ENCODE measurements at regions not wholly inside any gene's neighbourhood (a gene's known extent, or its start where the extent isn't known, plus 50 kb on each side); places are given as distances from the start of the nearest gene placed in this dataset.

- no peak for TF ChIP-seq CTCF (IDR thresholded peaks at IDR 0.05; ENCODE audit: low read length)
- TF ChIP-seq EZH2phosphoT487 (IDR thresholded peaks at IDR 0.05; ENCODE audit: low read length), result no peak
Observed at GRCh38 chr3:188972310-188972709, 199.5 kb upstream of the TPRG1 start.
